GM21529 (cell line): ENCODE measurements at regions not wholly inside any gene's neighbourhood (a gene's known extent, or its start where the extent isn't known, plus 50 kb on each side); places are given as distances from the start of the nearest gene placed in this dataset.

ENCODE experiments used
- ATAC-seq: cut with Tn5 transposase; IDR thresholded peaks from one replicate; pipeline ENCODE4 v1.9.1; 2021; ENCODE audit not compliant: unreplicated experiment

DNA sequence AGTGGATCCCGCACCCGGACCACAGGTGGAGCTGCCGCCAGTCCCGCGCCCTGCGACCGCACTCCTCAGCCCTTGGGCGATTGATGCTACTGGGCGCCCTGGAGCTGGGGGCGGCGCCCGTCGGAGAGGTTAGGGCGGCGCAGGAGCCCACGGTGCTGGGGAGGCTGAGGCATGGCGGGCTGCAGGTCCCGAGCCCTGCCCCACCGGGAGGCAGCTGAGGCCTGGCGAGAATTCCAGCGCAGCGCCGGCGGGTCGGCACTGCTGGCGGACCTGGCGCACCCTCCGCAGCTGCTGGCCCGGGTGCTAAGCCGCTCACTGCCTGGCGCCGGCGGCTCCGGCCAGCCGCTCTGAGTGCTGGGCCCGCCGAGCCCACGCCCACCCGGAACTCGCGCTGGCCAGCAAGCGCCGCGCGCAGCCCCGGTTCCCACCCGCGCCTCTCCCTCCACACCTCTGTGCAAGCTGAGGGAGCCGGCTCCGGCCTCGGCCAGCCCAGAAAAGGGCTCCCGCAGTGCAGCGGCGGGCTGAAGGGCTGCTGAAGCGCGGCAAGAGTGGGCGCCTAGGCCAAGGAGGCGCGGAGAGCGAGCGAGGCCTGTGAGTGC lies 1256.5 kb downstream of the STIM2 start:
- no peak for ATAC-seq

DNA sequence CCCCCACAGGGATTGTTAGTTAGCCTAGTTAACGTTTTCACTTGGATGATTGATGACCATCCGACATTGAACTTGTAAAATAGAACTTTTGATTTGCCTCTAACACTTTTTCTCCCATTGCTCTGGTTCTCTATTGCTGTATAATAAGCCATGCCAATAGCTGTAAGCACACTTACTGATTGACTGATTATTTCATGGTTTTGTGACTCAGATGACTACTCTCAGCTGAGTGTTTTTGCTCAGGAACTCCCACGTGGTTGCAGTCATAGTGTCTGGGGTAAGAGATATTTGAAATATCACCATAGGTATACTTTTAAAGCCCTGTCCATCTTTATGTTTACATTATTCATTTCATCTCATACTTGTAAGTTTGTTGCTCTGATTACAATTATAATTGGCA lies 1285.5 kb downstream of the STIM2 start:
- no peak for ATAC-seq

DNA sequence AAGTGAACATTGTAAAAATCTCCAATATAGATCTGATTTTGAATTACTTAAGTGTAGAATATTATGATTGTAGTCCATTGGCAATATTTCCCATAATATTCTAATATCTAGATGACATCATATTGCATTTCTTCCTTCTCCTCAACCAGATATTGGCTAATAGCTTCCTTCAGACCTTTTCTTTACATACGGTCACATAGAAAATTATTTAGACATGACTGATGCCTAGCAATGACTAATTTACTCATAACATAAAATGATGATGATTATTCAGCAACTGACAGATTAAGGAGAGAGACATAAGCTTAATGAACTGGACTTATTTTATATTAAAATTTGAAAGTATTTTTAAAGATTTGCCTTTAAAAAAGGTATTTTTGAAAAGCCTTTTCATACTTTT lies 1287.6 kb downstream of the STIM2 start:
- no peak for ATAC-seq

DNA sequence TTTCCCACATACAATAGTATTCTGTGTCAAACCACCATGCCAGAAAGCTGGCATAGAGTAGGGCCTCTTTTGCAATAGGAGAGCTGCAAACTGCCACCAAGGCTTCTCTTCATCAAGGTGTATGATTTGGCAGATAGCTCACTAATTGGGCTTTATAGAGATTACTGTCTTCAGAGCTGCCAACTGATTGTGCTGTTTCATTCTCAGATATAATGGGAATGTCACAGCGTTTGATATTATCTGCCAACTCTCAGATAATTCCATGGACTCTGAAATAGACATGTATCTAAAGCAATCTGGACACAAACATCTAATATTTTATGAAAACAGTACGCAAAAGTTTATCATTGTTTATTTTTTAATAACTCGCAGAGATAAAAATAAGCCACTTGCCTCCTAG lies 1289.1 kb downstream of the STIM2 start:
- no peak for ATAC-seq

DNA sequence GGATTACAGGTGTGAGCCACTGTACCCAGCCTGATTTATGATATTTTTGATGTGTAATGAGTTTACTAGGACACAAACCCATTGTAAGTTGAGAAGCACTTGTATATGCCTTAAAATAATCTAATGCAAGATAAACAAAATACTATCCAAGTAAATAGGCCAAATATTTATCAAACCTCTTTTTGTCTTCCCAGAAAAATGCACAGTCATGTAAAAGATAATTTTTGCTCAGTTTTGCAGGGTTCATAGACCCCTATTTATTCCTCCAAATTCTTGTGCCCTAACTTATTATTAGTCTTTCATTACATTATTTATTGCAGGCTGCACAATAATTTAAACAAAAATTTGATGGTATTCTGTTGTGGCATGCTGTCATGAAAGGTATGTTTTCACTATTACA lies 1290.7 kb downstream of the STIM2 start:
- ATAC-seq: no peak

DNA sequence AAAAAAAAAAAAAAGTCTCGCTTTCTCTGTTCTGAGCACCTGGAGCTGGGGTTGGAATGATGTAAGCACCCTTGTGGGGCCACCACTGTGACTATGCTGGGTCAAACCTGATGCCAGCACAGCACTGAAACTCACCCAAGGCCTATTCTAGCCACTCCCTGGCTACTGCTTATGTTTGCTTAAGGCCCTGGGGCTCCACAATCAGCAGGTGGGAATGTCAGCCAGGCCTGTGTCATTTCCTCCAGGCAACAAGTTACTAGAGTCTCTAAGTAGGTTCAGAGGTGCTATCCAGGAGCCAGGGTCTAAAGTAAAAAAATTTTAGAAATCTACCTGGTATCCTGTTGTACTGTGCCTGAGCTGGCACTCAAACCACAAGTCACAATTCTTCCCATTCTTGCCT lies 1306.8 kb downstream of the STIM2 start:
- ATAC-seq: no peak

DNA sequence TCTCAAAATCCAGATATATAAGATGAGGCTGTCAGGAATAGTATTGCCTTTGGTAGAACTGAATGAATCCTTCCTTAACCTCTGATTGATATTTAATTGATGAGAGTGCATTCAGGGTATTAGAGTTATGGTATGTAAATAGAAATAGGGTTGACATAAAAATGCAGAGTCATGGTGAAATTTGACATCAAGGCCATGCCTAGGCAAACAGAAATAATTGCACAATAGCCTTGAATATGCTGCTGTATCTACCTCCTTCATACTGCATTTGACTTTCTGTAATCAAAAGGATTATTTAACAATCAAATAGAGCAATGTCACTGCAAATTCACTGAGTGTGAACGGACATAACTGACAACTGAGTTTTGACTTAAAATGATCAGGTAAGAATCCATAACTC lies 1316.3 kb downstream of the STIM2 start:
- no peak for ATAC-seq

DNA sequence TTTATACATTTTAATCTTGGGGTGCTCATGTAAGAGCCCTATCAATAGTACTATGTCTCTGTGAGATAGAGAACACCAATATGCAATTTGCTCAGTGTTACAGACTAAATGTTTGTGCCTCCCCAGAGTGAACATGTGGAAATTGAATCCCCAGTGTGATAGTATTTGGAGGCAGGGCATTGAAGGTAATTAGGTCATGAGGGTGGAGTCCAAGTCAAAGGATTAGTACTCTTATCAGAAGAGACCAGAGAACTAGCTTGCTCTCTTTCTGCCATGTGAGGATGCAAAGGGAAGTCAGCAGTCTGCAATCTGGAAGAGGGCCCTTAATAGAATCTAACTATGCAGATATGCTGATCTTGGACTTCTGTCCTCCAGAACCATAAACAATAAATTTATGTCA lies 1317.0 kb downstream of the STIM2 start:
- ATAC-seq: no peak

DNA sequence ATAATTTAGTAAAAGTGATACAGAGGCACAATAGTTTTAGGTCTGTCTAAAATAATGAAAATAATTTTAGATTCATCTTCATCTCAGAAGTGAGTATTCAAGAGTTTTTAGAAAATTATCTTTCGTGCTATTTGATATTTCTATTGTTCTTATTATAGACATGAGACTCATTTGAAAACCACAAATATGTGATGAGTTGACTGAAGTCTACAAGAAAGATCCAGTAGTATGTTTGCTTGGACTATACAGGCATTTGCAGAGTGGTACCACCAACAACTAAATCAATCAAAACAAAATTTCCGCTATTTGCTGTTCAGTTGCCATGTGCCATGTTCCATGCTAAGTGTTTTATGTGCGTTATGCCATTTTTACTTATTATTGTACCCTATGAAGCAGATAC lies 1318.5 kb downstream of the STIM2 start:
- no peak for ATAC-seq

DNA sequence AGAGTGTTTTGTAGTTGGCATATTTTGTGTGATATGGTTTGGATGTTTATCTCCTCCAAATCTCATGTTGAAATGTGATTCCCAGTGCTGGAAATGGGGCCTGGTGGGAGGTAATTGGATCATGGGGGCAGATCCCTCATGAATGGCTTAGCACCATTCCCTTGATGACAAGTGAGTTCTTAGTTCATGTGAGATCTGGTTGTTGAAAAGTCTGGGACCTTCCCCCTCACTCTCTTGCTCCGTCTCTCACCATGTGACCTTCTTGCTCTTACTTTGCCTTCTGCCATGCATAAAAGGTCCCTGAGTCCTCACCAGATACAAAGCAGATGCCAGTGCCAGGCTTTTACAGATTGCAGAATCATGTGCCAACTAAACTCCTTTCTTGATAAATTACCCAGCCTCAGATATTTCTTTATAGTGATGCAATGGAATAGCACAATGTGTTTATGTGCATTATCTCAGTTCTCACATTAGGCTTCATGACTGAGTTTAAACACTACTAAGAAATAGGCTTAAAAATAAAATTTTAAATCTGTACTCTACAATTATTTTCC lies 1348.8 kb downstream of the STIM2 start:
- no peak for ATAC-seq

DNA sequence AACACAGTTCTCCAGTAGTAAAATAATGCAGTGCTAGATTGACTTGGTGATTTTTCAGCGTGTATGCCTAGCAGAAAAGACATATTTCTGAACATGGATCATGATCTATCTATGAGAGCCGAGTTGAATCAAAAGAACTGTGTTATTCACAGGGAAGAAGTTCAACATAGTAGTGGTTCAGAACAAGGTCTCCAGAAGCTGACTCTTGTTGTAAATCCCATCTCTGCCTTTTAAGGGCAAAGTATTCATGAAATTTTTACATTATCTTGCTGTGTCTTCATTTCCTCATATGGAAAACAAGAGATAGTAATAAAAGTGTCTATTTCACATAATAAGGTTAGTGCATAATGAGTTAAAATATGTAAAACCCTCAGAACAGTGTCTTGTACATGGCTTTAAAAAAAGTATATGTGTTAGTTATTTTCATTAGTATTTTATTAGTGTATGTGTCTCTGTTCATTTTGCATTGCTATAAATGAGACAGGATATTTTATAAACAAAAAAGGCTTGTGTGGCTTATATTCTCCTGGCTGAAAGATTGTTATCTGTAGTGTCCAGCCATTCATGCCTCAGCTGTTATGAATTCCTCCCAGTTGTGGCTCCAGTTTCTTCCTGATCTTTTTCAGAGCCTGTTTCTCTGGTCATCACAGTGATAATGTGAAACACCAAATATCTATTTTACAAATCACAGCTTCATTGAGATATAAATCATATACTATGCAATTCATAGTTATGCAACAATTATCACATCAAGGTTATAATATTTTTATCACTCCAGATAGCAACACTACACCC lies 1351.2 kb downstream of the STIM2 start:
- ATAC-seq: no peak

DNA sequence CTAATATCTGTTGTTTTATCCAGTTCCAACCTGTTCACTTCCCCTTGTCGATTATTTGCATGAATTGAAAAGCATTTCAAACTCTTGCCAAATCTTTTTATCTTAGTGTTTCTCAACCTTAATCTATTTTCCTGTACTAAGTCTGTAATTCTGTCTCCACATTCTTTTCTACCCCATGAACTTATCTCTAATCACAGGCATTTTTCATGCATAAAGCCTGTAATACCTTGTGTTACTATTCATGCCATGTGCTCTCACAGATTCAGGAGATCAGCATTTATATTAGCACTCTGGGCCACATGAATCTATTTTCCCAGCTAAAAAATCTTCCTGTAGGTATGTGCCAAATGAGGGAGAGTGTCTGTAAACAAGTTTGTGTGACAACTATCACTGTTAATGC lies 1360.9 kb downstream of the STIM2 start:
- ATAC-seq: no peak

DNA sequence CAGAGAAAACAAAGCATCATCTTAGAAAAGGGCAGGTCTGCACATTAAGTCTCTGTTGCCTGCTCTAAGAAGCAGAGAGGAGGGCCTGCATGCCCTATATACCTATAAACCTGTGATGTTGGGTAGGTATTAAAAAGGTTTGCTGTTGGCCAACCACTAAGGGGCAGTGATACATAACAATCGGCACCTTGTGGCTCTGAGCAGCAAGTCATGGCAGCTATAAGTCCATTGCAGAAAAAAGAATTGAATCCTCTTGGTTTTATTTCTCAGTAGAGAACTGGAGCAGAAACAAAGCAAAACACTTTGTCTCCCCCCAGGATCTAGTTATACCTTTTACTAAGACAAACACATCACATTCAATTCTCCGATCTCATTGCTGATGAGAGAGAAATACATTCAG lies 1364.4 kb downstream of the STIM2 start:
- ATAC-seq: no peak

DNA sequence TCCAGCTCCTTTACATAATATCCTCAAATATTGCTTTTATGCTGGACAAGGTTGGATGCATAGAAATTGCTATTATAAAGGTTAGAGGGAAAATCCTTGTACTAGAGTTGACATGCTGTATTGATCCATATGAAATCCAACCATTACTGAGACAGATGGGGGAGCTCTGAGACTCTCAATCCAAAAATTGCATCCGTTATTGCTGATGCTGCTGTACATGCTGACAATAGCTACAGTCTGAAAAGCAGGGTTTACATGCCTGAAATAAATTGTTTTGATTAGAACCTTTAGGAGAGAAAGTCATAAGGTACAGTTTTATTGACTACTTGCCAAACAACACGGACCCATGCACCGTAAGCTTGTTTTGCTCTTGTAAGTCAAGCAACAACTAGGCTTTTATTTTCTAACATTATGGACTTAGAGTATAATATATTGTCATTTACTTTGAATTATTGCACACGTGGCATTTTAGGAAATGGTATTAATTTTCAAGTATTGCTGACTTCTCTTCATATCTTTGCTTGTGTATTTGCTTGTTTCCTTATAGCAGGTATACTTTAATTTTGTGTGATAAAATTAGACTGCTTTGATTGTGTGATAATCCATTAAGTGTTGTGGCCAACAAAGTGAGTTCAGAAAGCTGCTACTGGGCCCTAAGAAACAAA lies 1365.2 kb downstream of the STIM2 start:
- ATAC-seq: no peak

DNA sequence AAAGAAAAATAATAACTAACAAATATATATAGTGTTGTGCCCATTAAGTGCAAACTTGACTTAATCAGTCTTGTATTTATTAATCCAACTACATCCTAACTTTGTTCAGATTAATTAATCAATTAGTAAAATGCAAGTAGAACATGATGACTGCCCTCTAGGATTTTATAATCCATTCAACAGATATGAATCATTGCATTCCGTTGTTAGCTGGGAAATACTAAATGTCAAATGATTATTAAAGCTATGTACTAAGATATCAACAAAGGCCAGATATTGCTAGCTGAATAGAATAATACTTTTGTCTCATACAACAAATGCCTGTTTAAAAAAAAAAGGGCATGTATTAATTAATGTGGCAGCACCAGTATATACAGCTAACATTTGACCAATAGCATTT lies 1366.3 kb downstream of the STIM2 start:
- ATAC-seq: no peak

DNA sequence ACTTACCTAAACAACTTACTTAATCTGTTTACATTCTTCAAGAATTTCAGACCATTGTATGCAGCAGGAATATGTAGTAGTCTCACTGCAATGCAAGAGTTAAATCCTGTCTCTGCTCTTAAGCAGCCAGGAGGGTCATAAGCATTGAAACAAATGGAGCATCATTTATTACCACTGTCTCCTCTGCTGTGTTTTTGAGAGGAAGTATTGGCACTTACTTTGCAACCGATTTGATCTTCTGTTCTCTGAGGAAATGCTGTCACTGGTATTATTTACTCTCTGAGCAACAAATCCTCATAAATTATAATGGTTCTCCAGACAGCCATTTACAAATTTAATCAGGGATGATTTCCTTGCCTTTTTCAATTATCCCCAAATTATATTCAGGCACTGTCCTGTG lies 1367.1 kb downstream of the STIM2 start:
- no peak for ATAC-seq

DNA sequence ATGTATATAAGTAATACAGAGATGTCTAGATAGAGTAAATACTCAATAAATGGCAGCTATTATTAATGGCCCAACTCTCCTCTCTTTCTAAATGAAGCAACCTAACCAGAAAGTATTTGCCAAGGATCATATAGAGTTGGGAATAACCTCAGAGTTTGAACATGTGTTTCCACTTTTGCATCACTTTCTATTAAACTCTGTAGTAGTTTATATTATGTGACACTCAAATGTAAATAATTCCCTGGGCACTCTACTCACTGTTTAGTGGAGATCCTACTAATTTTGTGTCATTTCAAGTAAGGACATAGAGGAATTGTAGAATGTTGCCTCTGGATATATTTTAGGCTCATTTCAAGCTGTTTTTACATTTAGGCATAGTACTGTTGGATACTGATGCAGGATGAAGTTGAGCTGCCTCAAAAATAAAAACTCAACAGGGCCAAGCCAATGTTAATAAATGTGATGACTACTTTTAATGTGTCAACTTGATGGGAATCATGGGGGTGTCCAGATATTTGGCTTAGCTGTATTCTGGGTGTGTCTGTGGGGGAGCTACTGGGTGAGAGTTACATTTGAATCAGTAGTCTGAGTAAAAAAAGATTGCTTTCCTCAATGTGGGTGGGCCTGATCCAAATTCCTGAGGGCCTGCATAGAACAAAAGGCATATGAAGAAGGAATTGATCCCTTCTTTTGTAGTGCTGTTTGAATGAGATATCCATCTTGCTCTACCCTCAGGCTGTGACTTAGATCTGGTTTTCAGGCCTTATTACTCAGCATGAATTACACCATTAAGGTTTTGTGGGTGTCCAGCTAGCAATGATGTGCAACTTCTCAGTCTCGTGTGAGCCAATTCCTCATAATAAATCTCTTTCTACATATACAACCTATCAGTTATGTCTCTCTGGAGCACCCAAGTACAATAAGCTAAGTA lies 1368.2 kb downstream of the STIM2 start:
- ATAC-seq: no peak

DNA sequence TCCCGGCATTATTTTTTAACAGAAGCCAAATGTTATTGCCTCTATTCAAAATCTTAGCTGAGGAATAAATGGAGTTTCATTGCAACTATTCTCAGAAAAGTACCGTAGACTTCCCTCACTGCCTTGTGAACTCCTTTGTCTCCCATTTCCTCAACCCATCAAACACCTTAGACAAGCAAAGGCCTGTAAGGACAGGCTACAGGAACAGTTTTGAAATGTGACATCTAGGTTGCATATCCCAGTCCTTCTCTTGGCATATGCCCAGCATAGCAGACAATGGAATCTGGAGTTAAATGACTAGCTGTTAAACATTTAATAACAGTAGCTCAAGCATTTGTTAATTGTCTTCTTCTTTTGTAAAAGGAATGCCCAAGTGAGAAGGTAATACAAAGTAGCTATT lies 1371.7 kb downstream of the STIM2 start:
- ATAC-seq: no peak

DNA sequence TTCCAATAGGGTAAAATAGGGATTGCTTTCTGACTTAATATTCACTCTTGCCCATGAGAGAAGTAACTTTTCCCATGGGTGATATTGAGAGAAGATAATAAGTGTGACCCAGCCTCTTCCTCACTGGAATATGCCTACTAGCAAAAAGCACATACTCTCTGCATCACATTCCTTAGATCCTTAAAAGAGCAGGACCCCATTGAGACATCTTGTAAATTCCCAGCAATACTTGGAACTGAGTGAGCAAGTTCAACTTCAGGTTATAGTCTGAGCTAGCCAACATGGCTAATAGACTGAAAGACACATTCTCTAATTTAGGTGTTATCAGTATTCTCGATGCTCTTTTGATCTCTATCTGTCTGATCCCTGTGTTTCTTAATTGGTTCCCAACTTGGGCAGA lies 1372.3 kb downstream of the STIM2 start:
- no peak for ATAC-seq

DNA sequence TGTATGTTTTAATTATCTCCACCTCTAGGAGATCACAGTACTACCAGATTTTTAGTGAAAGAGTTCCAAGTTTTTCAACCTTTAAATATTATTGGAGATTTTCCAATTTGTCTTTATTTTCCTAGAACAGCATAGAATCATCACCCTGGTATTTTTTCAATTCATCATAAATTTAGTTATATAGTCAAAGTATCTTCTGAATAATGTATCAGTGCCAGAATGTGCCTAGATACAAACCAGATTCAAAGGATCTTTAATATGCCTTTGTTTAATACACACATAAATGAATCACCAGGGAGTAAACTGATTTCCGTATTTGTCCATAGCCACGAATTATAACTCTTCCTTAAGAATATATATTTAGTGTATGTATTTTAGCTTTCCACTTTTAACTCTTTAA lies 1373.1 kb downstream of the STIM2 start:
- ATAC-seq: no peak

DNA sequence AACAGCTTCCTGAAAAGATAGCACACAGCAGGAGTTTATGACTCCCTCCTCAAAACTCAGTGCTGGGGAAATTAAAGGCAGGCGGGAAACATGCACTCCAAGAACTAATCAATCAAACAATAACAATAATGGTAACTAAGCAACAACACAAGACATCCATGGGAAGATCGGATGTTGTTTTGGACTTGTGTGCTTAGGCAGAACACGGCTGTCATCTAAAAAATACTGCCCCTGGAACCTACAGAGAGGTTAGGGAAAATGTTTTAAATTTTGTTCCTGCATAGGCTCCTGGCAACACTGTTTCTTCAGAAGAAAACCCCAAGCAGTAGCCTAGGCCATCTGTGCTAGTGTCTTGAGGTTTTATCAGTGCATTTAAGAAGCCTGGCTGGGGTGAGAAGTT lies 1378.2 kb downstream of the STIM2 start:
- ATAC-seq: no peak
